ENCODE measurements at regions not wholly inside any gene's neighbourhood (a gene's known extent, or its start where the extent isn't known, plus 50 kb on each side); places are given as distances from the start of the nearest gene placed in this dataset.
"Not testable (repeated sequence)": the region's sequence is repeated elsewhere in the genome, so short reads cannot be mapped to it uniquely, and the experiment has no call there.

- peak; percentile 77 for DNase-seq (ENCODE audit: low read depth, low spot score)
Measured at GRCh38 chr2:111496176-111496575, 375.5 kb downstream of the BCL2L11 start.

GRCh38 chr2:111496860-111497259 is 376.1 kb downstream of the BCL2L11 start:
- DNase-seq (ENCODE audit: low read depth, low spot score) = not testable (repeated sequence)

- DNase-seq (ENCODE audit: low read depth, low spot score) = not testable (repeated sequence)
Measured at GRCh38 chr2:111497270-111497669, 376.6 kb downstream of the BCL2L11 start.

GRCh38 chr2:111500536-111501062 is 379.9 kb downstream of the BCL2L11 start:
- not testable (repeated sequence) for DNase-seq (ENCODE audit: low read depth, low spot score)

- not testable (repeated sequence) for DNase-seq (ENCODE audit: low read depth, low spot score)
Measured at GRCh38 chr2:111503844-111504570, 380.0 kb downstream of the ANAPC1 start.

GRCh38 chr2:111504571-111504942 is 379.4 kb downstream of the ANAPC1 start:
- not testable (repeated sequence) for DNase-seq (ENCODE audit: low read depth, low spot score)

- DNase-seq (ENCODE audit: low read depth, low spot score) = not testable (repeated sequence)
Measured at GRCh38 chr2:111505267-111505666, 378.7 kb downstream of the ANAPC1 start.

- DNase-seq (ENCODE audit: low read depth, low spot score) = not testable (repeated sequence)
Measured at GRCh38 chr2:111506936-111507335, 377.1 kb downstream of the ANAPC1 start.

GRCh38 chr2:111509225-111509869 is 374.6 kb downstream of the ANAPC1 start:
- DNase-seq (ENCODE audit: low read depth, low spot score) = not testable (repeated sequence)

- not testable (repeated sequence) for DNase-seq (ENCODE audit: low read depth, low spot score)
Measured at GRCh38 chr2:111510384-111510783, 373.6 kb downstream of the ANAPC1 start.

- not testable (repeated sequence) for DNase-seq (ENCODE audit: low read depth, low spot score)
Measured at GRCh38 chr2:111511062-111511461, 372.9 kb downstream of the ANAPC1 start.

GRCh38 chr2:111512378-111512777 is 371.6 kb downstream of the ANAPC1 start:
- DNase-seq (ENCODE audit: low read depth, low spot score) = not testable (repeated sequence)

- DNase-seq (ENCODE audit: low read depth, low spot score) = not testable (repeated sequence)
Measured at GRCh38 chr2:111514138-111514537, 369.9 kb downstream of the ANAPC1 start.

- not testable (repeated sequence) for DNase-seq (ENCODE audit: low read depth, low spot score)
Measured at GRCh38 chr2:111517050-111517720, 366.8 kb downstream of the ANAPC1 start.

GRCh38 chr2:111517721-111518053 is 366.3 kb downstream of the ANAPC1 start:
- not testable (repeated sequence) for DNase-seq (ENCODE audit: low read depth, low spot score)

GRCh38 chr2:111519071-111519470 is 364.9 kb downstream of the ANAPC1 start:
- DNase-seq (ENCODE audit: low read depth, low spot score) = no peak

- DNase-seq (ENCODE audit: low read depth, low spot score) = no peak
Measured at GRCh38 chr2:111522231-111522768, 361.7 kb downstream of the ANAPC1 start.

GRCh38 chr2:111523009-111523408 is 361.0 kb downstream of the ANAPC1 start:
- DNase-seq (ENCODE audit: low read depth, low spot score) = no peak

GRCh38 chr2:111525026-111525425 is 359.0 kb downstream of the ANAPC1 start:
- DNase-seq (ENCODE audit: low read depth, low spot score) = not testable (repeated sequence)

GRCh38 chr2:111526041-111526639 is 357.9 kb downstream of the ANAPC1 start:
- not testable (repeated sequence) for DNase-seq (ENCODE audit: low read depth, low spot score)

- DNase-seq (ENCODE audit: low read depth, low spot score) = not testable (repeated sequence)
Measured at GRCh38 chr2:111527707-111528400, 356.1 kb downstream of the ANAPC1 start.
